ENCODE measurements at regions not wholly inside any gene's neighbourhood (a gene's known extent, or its start where the extent isn't known, plus 50 kb on each side); places are given as distances from the start of the nearest gene placed in this dataset.
"Not testable (repeated sequence)": the region's sequence is repeated elsewhere in the genome, so short reads cannot be mapped to it uniquely, and the experiment has no call there.

- no peak for DNase-seq
Measured at GRCh38 chr5:13470975-13471374, 473.5 kb downstream of the DNAH5 start.

DNA sequence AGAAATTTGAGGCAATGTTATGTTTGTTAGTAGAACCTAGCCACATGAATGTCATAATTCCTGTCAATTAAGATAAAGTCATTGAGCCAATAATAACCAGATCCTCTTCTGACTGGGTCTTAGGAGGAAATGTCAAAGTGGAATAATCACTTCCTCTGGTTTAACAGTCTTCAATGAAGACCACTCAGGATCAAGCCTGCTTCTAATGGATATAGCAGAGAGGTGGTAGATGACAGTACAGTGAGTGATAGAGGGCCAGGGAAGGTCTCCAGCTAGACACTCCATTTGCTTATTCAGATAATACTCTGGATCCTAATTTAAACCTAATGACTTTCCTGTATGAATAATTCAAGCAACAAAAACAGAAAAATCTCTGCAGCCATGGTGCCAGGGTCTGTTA is 474.2 kb downstream of the DNAH5 start:
- DNase-seq = no peak

- no peak for DNase-seq
Measured at GRCh38 chr5:13464532-13465193, 479.8 kb downstream of the DNAH5 start.

GRCh38 chr5:13460587-13460986 is 483.9 kb downstream of the DNAH5 start:
- DNase-seq = no peak

DNA sequence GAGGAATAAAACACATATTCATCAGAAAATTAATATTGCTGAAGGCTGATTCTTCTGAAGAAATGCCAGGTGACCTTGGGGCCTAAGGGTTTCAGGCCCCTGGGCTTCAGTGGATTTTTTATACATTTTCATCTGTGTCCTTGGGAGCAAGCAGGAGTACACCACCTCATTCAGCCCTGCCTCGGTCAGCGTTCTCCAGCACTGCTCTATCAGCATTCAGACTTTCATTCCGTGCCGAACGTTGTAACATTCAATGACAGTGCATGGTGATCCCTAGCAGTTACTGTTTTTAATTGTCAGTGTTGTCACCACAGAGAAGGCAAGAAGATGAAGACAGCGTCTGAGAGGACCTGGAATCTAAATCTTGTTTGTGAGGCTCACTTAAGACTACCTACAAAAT is 490.4 kb downstream of the DNAH5 start:
- DNase-seq = no peak

DNA sequence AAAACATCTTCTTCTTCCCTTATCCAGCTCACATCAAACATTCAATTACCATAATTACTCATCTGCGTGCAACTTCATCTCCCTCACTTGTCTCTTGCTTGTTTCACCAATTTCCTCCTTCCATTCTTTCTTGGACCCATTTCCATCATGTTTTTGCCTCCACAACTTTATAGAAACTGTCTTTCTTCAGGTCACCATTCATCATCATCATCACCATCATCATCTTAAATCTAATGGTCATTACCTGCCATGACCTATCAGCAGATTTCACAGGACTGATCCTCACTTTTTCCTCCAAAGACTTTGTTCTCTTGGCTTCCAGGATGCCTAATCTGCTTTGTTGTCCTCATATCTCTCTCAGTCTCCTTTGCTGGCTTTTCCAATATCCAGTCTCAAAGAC is 495.6 kb downstream of the DNAH5 start:
- DNase-seq = no peak

DNA sequence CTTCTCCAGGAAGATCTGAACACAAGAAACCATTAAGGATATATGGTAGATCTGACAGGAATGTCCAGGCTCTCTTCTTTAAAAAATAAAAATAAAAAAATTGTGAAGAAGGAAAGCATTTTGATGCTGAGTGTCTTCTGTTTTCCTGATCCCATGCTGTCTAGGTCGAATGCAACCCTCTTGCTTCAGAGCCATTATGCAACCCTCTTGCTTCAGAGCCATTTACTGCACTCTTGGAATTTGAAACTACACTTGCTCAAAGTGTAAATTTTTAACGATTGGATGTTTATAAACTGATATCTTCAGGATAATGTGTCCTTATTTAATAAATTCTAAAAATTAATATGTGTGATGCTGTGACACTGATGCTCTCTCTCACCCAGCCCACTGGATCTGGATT is 505.1 kb downstream of the DNAH5 start:
- DNase-seq = no peak

GRCh38 chr5:13427827-13428557 is 516.5 kb downstream of the DNAH5 start:
- no peak for DNase-seq

DNA sequence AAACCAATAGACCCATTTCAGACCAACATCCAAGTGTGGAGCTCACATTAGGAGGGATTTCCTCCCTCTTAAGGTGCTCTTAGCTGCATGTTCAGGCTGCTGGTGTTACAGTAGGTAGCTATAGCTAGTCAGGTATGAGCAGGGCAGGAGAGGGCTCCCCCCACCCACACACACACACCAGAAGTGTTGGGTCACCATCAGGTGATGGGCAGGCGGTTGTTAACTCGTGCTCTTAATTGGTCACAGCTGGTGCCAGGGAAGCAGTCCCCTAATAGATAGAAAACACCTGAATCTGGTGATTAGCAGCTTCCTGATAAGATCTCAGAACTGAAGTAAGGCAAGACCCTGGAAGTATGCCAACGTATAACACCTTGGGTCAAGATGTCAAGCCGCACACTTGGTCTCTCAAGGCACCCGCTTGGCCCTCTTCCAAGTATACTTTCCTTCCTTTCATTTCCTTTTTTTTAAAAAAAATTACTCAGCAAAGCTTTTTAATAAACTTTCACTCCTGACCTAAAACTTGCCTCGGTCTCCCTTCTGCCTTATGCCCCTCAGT is 532.4 kb downstream of the DNAH5 start:
- no peak for DNase-seq

- no peak for DNase-seq
Measured at GRCh38 chr5:13408616-13409015, 535.9 kb downstream of the DNAH5 start.

- DNase-seq = no peak
Measured at GRCh38 chr5:13403351-13403750, 541.1 kb downstream of the DNAH5 start.

DNA sequence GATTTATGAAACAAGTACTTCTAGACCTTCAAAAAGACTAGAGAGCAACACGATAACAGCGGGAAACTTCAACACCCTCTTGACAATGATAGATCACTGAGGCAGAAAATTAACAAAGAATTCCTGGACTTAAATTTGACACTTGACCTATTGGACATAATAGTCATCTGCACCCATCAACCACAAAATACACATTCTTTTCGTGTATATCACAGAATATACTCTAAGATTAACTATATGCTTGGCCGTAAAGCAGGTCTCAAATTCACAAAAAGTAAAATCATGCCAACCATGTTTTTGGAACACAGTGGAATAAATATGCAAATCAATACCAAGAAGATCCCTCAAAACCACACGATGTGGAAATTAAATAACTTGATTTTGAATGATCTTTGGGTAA is 559.4 kb downstream of the DNAH5 start:
- no peak for DNase-seq

DNA sequence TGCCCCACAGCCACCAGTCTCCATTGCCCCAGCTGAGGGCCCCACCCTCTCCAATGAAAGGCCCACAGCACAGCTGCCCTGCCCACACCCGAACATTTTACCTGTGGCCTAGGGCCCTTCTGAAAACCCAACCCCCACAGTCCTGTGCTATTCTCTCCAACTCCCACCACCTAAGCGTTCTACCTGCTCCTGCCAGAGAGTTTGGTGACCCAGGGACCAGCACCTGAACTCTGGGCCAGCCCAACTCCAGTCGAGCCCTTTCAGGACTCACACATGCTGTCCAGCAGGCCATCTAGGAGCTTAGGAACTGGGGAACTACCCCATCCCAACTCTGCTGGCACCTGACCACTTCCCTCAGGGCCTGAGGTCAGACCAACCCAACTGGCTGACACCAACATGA is 562.3 kb downstream of the DNAH5 start:
- DNase-seq = no peak

- no peak for DNase-seq
Measured at GRCh38 chr5:13378091-13378490, 566.4 kb downstream of the DNAH5 start.

DNA sequence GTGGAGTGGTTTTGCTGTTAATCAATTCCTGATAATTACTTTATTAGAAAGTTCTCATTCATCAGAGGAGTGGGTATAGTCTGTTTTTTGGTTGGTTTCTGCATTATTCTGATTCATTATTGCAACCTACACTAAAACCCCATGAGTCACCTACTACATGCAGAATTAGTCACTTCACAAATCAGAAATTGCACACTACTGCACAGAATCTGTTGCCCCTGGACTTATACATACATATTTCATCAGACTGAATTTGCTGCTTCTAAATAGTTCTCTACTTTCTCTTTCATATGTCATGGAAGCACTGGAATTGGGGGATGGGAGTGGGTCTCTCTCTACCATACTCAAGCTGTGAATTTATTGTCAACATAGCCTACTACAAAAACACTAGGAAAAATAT is 585.1 kb downstream of the DNAH5 start:
- no peak for DNase-seq

GRCh38 chr5:13358342-13358741 is 586.1 kb downstream of the DNAH5 start:
- no peak for DNase-seq

DNA sequence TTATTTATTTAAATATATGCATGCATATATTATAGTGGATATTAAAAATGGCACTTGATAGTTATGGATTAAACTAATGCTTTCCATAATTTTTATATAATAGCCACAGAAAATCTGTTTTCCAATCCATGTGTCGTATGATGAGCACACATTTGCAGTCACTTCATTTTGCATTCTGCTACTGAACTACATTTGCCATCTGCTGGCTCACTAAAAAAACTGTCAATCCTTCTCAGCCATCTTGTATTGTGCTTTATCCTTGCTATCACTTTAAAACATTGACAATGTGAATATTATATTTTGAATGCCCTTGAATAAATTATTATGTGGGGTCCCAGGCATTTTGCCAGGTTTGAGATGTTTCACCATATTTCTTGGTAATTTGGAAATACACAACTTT is 586.6 kb downstream of the DNAH5 start:
- DNase-seq = no peak

DNA sequence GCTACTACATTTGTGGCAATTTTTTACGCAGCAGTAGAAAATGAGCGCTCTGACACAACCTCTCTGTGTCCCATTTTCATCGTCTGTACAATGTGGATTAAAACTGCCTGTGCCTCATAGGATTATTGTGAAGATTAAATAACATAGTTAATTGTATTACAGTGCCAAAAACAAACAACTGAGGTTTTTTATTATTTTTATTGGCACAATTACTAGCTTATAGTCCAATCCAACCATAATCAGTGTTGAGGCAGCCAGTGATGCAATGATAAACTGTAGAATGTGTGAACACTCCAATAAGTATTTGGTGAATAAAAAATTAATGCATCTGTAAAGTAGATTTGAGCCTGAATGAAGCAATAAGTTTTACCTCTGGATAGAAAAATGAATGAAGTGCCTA is 588.3 kb downstream of the DNAH5 start:
- DNase-seq = no peak

- DNase-seq = no peak
Measured at GRCh38 chr5:13354611-13355010, 589.9 kb downstream of the DNAH5 start.

GRCh38 chr5:13350767-13351166 is 593.7 kb downstream of the DNAH5 start:
- DNase-seq = no peak

- DNase-seq = no peak
Measured at GRCh38 chr5:13348568-13348967, 595.9 kb downstream of the DNAH5 start.

DNA sequence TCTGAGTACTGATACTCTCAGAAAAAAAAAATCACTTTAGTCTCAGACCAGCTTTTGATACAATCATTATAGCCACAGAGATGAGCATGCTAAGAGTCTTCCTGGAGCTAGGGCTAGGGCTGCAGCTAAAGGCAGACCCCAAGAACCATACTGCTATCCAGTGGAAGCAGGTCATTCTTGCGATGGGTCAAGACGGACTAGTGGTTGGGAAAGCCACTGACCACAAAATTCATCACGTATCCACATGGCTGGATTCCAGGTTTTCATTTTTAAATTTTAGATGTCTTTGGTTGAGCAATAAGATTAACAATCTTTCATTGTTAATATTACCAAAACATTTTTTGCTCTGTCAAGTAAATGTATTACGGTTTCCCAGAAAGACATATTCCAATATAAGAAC is 598.1 kb downstream of the DNAH5 start:
- no peak for DNase-seq

DNA sequence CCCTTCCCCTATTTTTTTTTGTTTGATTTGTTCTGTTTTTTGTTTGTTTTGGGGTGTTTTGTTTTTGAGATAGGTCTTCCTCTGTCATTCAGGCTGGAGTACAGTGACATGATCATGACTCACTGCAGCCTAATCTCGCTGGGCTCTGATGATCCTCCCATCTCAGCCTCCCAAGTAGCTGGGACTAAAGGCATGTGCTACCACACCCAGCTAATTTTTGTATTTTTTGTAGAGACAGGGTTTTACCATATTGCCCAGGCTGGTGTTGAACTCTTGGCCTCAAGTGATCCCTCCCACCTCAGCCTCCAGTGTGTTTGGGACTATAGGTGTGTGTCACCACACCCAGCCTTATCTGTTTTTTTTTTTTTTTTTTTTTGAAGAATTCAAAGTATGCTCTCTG is 605.4 kb downstream of the DNAH5 start:
- DNase-seq = no peak

DNA sequence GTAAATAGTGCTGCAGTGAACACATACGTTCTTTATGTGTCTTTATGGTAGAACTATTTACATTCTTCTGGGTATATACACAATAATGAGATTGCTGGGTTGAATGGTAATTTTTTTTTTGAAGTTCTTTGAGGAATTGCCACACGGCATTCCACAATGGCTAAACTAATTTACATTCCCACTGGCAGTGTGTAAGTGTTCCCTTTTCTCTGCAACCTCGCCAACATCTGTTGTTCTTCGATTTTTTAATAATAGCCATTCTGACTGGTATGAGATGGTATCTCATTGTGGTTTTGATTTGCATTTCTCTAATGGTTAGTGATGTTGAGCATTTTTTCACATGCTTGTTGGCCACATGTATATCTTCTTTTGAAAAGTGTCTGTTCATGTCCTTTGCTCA is 609.5 kb downstream of the DNAH5 start:
- DNase-seq = not testable (repeated sequence)

DNA sequence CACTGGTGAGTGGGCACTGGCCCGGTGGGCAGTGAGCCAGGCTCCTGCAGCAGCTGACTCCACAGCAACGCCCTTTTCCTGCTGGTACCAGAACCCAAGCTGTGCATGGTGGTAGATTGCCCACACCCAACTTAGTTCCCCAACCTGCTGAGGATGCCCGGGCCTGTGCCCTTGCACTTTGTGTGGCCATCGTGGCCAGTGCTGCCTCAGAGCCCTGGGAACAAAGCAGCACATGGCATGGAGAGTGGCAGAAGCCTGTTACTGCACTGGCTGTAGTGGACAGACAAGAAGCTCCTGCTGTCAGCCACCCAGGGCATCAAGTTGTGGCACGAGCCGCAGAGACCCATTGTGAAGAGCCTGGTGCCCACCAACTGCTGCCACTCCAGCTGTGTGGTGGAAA is 612.9 kb downstream of the DNAH5 start:
- no peak for DNase-seq
